Neural crest cell (in vitro differentiated cells): ENCODE measurements at regions not wholly inside any gene's neighbourhood (a gene's known extent, or its start where the extent isn't known, plus 50 kb on each side); places are given as distances from the start of the nearest gene placed in this dataset.
"Not testable (repeated sequence)": the region's sequence is repeated elsewhere in the genome, so short reads cannot be mapped to it uniquely, and the experiment has no call there.

ENCODE experiments used
- DNase-seq: peaks from one replicate; pipeline ENCODE4 v3.0.0; 2021; ENCODE audit warnings: low read depth, mixed read lengths, low spot score
- H3K27ac Mint-ChIP-seq: one replicate; pipeline ENCODE4 v1.8.0; 2021; ENCODE audit warnings: mild to moderate bottlenecking, mixed read lengths; ENCODE audit not compliant: unreplicated experiment
- H3K27me3 Mint-ChIP-seq: 2 replicates; pipeline ENCODE4 v1.8.0; 2021; ENCODE audit warnings: low read depth, mild to moderate bottlenecking, mixed read lengths
- H3K36me3 Mint-ChIP-seq: 2 replicates; pipeline ENCODE4 v1.8.0; 2021; ENCODE audit warnings: low read depth, mild to moderate bottlenecking, mixed read lengths
- H3K4me1 Mint-ChIP-seq: 2 replicates; pipeline ENCODE4 v1.8.0; 2021; ENCODE audit warnings: mixed read lengths
- H3K4me3 Mint-ChIP-seq: one replicate; pipeline ENCODE4 v1.8.0; 2021; ENCODE audit warnings: mild to moderate bottlenecking, mixed read lengths
- H3K9me3 Mint-ChIP-seq: 2 replicates; pipeline ENCODE4 v1.8.0; 2021; ENCODE audit warnings: mixed read lengths
- CTCF ChIP-seq: fragments of 200-600 bp; sonication (generic); conservative IDR thresholded peaks from 2 replicates; pipeline ENCODE4 v1.5.0; 2021; ENCODE audit warnings: antibody characterized with exemption, mild to moderate bottlenecking

GRCh38 chr6:27143474-27144026, 104.0 kb upstream of the PRSS16 start:
- Mint-ChIP-seq H3K9me3 (no peaks in the 10 kb centered on the region), H3K27me3 (peaks cover 13% of the 10 kb centered on the region), H3K4me1 (peaks cover 38% of the 10 kb centered on the region), H3K36me3 (peaks cover 3% of the 10 kb centered on the region), H3K27ac (peak overlapping the region; percentile 46), H3K4me3 (no peak overlapping the region)
- TF ChIP-seq CTCF: no peak
- DNase-seq: no peak

GRCh38 chr6:27144740-27145079, 102.8 kb upstream of the PRSS16 start:
- Mint-ChIP-seq H3K4me3 (no peak overlapping the region), H3K4me1 (peaks cover 33% of the 10 kb centered on the region), H3K27ac (no peak overlapping the region), H3K9me3 (no peaks in the 10 kb centered on the region), H3K36me3 (no peaks in the 10 kb centered on the region), H3K27me3 (peaks cover 5% of the 10 kb centered on the region)
- no peak for DNase-seq
- TF ChIP-seq CTCF: no peak

GRCh38 chr6:27145731-27146455, 101.6 kb upstream of the PRSS16 start:
- Mint-ChIP-seq H3K9me3 (no peaks in the 10 kb centered on the region), H3K36me3 (no peaks in the 10 kb centered on the region), H3K4me3 (no peak overlapping the region), H3K27ac (no peak overlapping the region), H3K27me3 (peaks cover 2% of the 10 kb centered on the region), H3K4me1 (peaks cover 25% of the 10 kb centered on the region)
- no peak for TF ChIP-seq CTCF
- DNase-seq: peak; percentile 30

GRCh38 chr6:27146456-27146705, 101.1 kb upstream of the PRSS16 start:
- not testable (repeated sequence) for H3K4me3 Mint-ChIP-seq, H3K9me3 Mint-ChIP-seq

GRCh38 chr6:27146706-27147505, 100.6 kb upstream of the PRSS16 start:
- no peak for TF ChIP-seq CTCF
- Mint-ChIP-seq H3K36me3 (no peaks in the 10 kb centered on the region), H3K9me3 (no peaks in the 10 kb centered on the region), H3K4me3 (no peak overlapping the region), H3K27me3 (peaks cover 2% of the 10 kb centered on the region), H3K27ac (no peak overlapping the region), H3K4me1 (peaks cover 15% of the 10 kb centered on the region)
- peak; percentile 86 for DNase-seq

More at GRCh38 chr6:27146456-27146705, 101.1 kb upstream of the PRSS16 start:
- DNase-seq, H3K27ac Mint-ChIP-seq, H3K27me3 Mint-ChIP-seq, H3K36me3 Mint-ChIP-seq: not testable (repeated sequence)
- H3K4me1 Mint-ChIP-seq: peaks cover 20% of the 10 kb centered on the region

GRCh38 chr6:27148404-27148795, 99.1 kb upstream of the PRSS16 start:
- Mint-ChIP-seq H3K4me1 (peaks cover 12% of the 10 kb centered on the region), H3K27me3 (peaks cover 2% of the 10 kb centered on the region), H3K27ac (no peak overlapping the region), H3K4me3 (no peak overlapping the region), H3K36me3 (no peaks in the 10 kb centered on the region), H3K9me3 (no peaks in the 10 kb centered on the region)
- DNase-seq: no peak
- TF ChIP-seq CTCF: no peak
